ENCODE measurements at regions not wholly inside any gene's neighbourhood (a gene's known extent, or its start where the extent isn't known, plus 50 kb on each side); places are given as distances from the start of the nearest gene placed in this dataset.

DNA sequence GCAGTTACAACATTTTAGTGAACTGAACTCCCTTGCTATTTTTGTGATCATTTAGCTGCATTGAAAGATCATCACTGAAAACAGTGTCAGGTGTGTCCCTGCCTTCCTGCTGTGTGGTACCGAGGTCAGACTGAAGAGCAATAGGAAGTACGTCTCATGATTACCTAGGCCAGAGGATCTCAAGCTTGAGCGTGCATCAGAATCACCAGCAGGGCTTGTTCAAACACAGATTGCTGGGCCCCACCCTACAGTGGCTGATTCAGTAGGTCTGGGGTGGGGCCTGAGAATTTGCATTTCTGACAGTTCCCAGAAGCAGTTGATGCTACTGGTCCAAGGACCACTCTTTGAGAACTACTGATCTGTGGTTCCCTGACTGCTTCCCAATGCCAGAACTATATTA lies 159.6 kb downstream of the ACTL7B start:
- Histone ChIP-seq H3K79me2 (ENCODE audit: control insufficient read depth, insufficient read depth, low read length) (no peaks in the 10 kb centered on the region), H3K9me1 (replicated peaks; ENCODE audit: control insufficient read depth, extremely low read depth, insufficient read depth, low read length) (no peaks in the 10 kb centered on the region), H3K4me2 (ENCODE audit: insufficient read depth, low read length) (no peak overlapping the region), H2AFZ (ENCODE audit: low read depth, low read length) (no peak overlapping the region), H3K27ac (ENCODE audit: insufficient read depth, low read depth, low read length) (no peak overlapping the region), H3K9ac (replicated peaks; ENCODE audit: extremely low read depth, insufficient read depth, low read length) (no peak overlapping the region), H3K4me3 (replicated peaks in 1 of 3; ENCODE audit: insufficient read depth in 1 of 3, low read depth in 1 of 3, low read length in 3 of 3) (no peak overlapping the region), H3K36me3 (ENCODE audit: control insufficient read depth in 2 of 2, extremely low read depth in 1 of 2, insufficient read depth in 2 of 2, low read length in 2 of 2) (no peaks in the 10 kb centered on the region), H3K9me3 (replicated peaks; ENCODE audit: control insufficient read depth, insufficient read depth, low read length) (no peaks in the 10 kb centered on the region), H4K20me1 (replicated peaks; ENCODE audit: control insufficient read depth, extremely low read depth, insufficient read depth, low read length) (no peaks in the 10 kb centered on the region), H3K27me3 (ENCODE audit: control insufficient read depth in 2 of 2, insufficient read depth in 2 of 2, low read length in 2 of 2) (no peaks in the 10 kb centered on the region), H3K4me1 (ENCODE audit: control insufficient read depth, extremely low read depth, insufficient read depth, low read length) (no peaks in the 10 kb centered on the region)
- DNase-seq (ENCODE audit: low read depth, low spot score) = no peak
- TF ChIP-seq, protein P1, sequence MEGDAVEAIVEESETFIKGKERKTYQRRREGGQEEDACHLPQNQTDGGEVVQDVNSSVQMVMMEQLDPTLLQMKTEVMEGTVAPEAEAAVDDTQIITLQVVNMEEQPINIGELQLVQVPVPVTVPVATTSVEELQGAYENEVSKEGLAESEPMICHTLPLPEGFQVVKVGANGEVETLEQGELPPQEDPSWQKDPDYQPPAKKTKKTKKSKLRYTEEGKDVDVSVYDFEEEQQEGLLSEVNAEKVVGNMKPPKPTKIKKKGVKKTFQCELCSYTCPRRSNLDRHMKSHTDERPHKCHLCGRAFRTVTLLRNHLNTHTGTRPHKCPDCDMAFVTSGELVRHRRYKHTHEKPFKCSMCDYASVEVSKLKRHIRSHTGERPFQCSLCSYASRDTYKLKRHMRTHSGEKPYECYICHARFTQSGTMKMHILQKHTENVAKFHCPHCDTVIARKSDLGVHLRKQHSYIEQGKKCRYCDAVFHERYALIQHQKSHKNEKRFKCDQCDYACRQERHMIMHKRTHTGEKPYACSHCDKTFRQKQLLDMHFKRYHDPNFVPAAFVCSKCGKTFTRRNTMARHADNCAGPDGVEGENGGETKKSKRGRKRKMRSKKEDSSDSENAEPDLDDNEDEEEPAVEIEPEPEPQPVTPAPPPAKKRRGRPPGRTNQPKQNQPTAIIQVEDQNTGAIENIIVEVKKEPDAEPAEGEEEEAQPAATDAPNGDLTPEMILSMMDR (IDR thresholded peaks at IDR 0.05; ENCODE audit: extremely low read depth in 1 of 2, insufficient read depth in 1 of 2, low read depth in 1 of 2, low read length in 2 of 2) = no peak
- TF ChIP-seq MAX (IDR thresholded peaks at IDR 0.05; ENCODE audit: insufficient read depth, insufficient read length) (no peak), JUN (IDR thresholded peaks at IDR 0.05; ENCODE audit: borderline replicate concordance, insufficient read depth, insufficient read length, low read depth) (no peak), FOS (IDR thresholded peaks at IDR 0.05; ENCODE audit: borderline replicate concordance, insufficient read depth, low read length) (no peak), POLR2AphosphoS5 (IDR thresholded peaks at IDR 0.05; ENCODE audit: insufficient read depth, low read depth, low read length) (no peak), POLR2A (IDR thresholded peaks at IDR 0.05; ENCODE audit: low read depth, low read length) (no peak), GATA2 (IDR thresholded peaks at IDR 0.05; ENCODE audit: insufficient read depth, insufficient read length, low read depth, low read length) (no peak), EZH2 (IDR thresholded peaks at IDR 0.05; ENCODE audit: borderline replicate concordance, low read depth, low read length, severe bottlenecking) (no peak), MYC (IDR thresholded peaks at IDR 0.05; ENCODE audit: low read depth, low read length) (no peak)
- dilution Hi-C loops (cut with MboI; ENCODE audit: extremely low pct_ligation_motif_present, low sequenced_read_pairs) (no loop called here), intact Hi-C loops (cut with micrococcal nuclease) (no loop called here)
- no TSS peak for BruUV-seq (replicated peaks)
- POLR2A ChIA-PET = no interaction called here
- no peak for FAIRE-seq
- CTCF ChIA-PET = no interaction called here

Measured in endothelial cell of umbilical vein (primary cell).